Upper lobe of left lung (tissue), 4 donors: ENCODE measurements at regions not wholly inside any gene's neighbourhood (a gene's known extent, or its start where the extent isn't known, plus 50 kb on each side); places are given as distances from the start of the nearest gene placed in this dataset.

Experiments
- POLR2AphosphoS5 ChIP-seq, 2 donors: sonication (generic); formaldehyde crosslinking; IDR thresholded peaks; one replicate each; pipeline ENCODE4 v1.5.1; 2017; ENCODE audit warnings: antibody characterized with exemption in 2 of 2
- TF ChIP-seq, protein P1 (sequence below), 6 experiments: fragments of 450-650 bp in 4 of 6; fragments of 200-600 bp in 2 of 6; sonication (generic) in 2 of 6; IDR thresholded peaks; one replicate each; pipeline ENCODE4 v1.5.1; 2016 to 2019; ENCODE audit warnings: antibody characterized with exemption in 6 of 6

DNA sequence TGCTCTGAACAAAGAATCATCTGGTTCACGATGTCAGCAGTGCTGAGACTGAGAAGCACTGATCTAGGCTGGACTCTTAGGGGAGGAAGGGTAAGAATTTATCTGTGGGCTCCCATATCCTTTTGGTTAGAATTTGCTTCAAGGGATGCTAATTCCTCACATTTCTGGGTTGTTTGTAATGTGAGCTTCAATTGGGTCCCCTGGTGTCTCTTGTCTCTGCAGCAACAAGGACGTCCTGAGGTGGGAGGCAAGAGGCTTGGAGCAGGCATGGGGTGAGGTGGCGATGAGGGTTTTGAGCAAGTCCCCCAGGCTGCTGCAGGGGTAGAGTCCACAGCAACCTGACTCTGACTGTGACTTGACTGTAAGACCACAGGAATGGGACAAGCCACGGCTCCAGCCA lies 213.8 kb upstream of the NLRP1 start:
- TF ChIP-seq, protein P1, sequence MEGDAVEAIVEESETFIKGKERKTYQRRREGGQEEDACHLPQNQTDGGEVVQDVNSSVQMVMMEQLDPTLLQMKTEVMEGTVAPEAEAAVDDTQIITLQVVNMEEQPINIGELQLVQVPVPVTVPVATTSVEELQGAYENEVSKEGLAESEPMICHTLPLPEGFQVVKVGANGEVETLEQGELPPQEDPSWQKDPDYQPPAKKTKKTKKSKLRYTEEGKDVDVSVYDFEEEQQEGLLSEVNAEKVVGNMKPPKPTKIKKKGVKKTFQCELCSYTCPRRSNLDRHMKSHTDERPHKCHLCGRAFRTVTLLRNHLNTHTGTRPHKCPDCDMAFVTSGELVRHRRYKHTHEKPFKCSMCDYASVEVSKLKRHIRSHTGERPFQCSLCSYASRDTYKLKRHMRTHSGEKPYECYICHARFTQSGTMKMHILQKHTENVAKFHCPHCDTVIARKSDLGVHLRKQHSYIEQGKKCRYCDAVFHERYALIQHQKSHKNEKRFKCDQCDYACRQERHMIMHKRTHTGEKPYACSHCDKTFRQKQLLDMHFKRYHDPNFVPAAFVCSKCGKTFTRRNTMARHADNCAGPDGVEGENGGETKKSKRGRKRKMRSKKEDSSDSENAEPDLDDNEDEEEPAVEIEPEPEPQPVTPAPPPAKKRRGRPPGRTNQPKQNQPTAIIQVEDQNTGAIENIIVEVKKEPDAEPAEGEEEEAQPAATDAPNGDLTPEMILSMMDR (IDR thresholded peaks at IDR 0.05): no peak
- TF ChIP-seq POLR2AphosphoS5 (IDR thresholded peaks at IDR 0.05): no peak
